Lung microvascular endothelial cell (primary cell): ENCODE measurements at regions not wholly inside any gene's neighbourhood (a gene's known extent, or its start where the extent isn't known, plus 50 kb on each side); places are given as distances from the start of the nearest gene placed in this dataset.
A peak's percentile ranks its signal among the peaks of the same experiment; 100 is the strongest.
"Not testable (repeated sequence)": the region's sequence is repeated elsewhere in the genome, so short reads cannot be mapped to it uniquely, and the experiment has no call there.

ENCODE experiments used
- DNase-seq, 2 donors: peaks; one replicate each; pipeline versions ENCODE4 v3.0.0 to v3.0.0-alpha.2; 2010; ENCODE audit warnings: low read depth in 2 of 2

DNA sequence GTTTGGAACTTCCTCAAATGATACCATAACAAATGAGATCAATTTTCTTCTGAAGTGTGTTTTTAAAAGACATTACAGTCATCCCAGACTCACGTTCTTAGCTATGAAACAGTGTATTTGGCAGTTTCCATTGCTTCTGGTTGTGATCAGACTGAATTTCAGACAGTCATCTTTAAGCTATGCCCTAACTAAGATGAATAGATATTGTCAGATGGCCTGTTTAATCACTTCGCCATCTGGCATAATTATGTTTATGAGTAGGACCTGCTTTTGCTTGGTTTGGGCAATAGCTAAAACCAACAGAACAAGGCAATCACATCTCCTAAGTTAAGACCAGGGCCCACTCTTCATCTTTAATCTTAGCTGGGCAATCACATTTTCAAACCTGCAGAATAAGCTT, 313.1 kb downstream of the SV2B start:
- no peak for DNase-seq

DNA sequence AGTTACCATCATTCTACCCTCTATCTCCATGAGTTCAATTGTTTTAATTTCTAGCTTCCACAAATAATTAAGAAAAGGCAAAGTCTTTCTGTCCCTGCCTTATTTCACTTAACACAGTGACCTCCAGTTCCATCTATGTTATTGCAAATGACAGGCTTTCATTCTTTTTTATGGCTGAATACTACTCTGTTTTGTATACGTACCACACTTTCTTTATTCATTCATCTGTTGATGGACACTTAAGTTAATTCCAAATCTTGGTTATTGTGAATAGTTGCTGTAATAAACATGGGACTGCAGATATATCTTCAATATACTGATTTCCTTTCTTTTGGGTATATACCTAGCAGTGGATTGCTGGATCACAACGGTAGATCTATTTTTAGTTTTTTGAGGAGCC, 314.1 kb downstream of the SV2B start:
- no peak for DNase-seq

DNA sequence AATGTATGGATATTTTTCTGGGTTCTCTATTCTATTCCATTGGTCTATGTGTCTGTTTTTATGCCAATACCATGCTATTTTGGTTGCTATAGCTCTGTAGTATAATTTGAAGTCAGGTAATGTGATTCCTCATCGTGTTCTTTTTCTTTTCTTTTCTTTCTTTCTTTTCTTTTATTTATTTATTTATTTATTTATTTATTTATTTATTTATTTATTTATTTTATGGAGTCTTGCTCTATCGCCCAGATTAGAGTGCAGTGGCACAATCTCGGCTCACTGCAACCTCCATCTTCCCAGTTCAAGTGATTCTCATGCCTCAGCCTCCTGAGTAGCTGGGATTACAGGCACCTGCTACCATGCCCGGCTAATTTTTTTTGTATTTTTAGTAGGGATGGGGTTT, 315.2 kb downstream of the SV2B start:
- DNase-seq: not testable (repeated sequence)

DNA sequence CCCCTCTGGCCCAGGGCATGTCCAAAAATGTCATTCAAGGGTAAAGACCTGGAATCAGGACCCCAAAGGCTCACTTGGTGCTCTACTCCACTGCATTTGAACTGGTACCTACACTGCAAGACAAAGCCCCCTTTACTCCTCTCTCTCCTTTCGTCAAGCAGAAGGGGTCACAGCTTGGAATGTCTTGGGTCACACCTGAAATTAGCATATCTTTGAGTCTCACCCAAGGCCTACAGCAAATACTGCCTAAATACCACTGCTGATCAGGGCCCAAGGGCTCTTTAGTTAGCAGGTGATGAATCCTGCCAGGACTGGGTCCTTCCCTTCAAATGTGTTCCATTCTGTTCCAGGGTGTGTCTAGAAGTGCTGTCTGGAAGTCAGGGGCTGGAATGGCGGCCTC, 320.6 kb downstream of the SV2B start:
- no peak for DNase-seq

DNA sequence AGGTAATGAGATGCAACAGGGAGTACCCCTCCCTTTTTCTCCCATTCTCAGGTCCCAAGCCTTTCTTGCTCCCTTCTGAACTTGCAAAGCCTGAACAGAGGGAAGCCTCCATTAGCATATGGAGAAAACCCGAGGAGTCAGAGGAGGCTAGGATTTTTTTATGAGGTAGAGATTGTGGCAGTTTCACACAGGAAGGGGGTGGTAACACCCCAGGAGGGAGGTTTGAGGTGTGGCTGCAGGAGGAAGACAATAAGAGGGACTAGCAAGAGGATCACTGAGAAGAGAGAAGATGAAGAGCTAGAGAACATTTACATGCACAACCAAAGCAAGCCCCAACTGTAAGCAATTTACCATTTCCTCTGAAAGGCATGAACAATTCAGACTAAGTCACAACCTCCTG, 322.7 kb downstream of the SV2B start:
- DNase-seq: no peak

DNA sequence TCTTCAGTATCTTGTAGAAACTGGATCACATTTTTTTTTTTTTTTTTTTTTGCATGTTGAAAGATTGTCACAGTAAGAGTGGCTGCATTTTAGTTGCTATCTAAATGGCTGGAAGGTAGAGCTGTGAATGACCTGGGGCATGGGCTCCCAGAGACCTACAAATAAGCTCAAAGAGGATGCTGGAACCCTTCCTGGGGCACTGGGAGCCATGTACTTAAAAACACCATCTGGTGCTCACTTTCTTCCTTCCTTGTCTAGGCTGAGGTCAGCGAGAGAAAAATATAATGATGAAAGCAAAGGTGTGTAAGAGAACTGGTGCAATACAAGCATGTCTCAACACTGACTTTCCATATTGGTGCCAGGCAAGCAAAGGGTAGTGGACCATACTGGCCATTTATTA, 323.9 kb downstream of the SV2B start:
- DNase-seq: no peak

DNA sequence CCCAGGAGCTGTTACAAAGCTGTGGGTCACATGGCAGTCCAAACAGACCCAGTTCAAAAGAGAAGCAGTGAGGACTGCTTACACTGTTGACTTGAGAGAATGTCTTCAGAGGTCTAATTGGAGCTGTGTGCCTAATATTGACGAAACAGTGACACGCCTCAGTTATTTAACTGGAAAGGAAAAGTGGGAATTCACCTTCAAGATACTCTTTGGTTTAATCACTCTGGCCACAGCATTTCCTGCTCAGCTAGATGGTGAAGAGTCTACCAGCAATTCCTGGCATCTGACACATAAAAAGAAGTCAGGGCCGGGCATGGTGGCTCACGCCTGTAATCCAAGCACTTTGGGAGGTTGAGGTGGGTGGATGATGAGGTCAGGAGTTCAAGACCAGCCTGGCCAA, 326.4 kb downstream of the SV2B start:
- no peak for DNase-seq

DNA sequence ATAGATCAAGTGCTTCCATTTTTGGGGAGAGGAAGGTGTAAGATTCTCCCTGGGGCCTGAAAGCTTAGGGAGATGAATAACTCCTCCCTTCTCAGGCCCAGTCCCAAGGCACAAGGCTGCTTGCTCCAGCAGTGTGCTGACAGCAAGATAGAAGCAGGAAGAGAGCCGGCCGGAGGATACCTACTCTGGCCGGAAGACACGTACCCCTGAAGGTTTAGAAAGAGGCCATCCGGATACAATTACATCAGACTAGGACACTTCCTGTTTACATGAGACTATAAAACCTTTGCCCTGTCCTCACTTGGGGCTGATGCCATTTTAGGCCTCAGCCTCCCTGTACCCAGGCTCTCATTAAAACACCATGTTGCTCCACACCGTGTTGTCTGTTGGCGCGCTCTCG, 329.9 kb downstream of the SV2B start:
- DNase-seq: peak in 1 of 2 donors; percentile 1

DNA sequence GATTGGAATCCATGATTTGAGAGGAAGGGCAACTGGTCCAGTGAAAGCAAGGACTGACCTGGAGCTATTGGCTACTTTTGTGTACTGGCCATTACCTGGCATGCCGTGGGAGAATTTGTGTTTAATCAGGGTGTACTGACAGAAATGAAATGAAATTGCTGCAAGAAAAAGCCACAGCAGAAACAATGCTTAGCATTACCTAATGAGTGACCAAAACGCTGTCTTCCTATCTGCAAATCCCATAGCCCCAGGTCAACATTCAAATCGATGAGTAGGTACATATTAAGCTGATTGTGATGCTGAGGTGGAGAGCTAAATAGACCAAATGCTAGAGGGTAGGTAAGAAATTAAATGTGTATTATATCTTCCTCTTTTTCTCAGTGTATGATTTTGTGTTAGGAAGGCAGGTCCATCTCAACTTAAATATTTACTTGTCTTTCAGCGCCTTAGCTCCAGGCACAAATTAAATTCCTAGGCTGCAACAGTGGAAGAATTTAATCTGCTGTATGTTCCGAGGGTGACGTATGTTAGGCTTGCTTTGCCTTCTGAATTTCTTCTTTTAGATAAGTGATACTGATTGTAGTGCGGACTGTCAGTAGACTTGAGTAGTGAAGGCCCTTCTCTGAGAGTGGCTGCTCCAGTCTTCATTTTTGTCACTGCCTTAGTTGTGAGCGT, 331.1 kb downstream of the SV2B start:
- DNase-seq: no peak

DNA sequence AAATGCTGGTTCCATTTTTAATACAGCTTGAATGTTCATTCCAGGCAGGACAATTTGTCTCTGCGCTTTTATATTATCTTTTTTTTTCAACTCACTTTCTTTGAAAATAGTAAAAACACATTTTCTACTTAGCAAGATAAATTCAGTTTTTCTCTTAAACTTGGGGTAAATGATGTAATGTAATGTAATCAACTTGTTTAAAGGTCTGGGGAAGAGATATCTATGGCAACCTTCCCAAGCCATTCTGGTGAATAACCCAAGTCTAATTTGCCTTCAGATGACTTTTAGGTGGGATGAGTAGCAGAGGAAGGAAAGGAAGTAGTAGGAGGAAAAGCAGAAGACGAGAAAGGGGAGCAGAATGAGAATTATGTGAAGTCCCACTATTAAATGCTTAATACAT, 335.1 kb downstream of the SV2B start:
- DNase-seq: no peak

DNA sequence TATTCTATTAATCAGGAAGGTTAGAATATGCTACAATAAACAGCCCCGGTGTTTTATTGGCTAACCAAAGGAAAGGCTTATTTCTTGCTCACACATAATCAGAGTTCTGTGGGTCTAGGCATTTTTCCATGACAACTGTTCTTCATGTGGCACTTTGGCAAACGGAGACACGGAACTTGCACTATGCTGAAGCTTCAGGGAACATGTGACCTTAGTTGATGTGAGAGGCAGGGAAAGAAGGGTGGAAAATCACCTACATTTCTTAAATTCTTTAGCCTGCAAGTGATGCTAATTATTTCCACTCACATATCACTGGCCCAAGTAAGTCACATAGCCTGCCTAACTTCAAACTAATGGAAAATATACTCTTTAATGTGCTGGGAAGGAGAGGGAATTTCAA, 344.6 kb downstream of the SV2B start:
- DNase-seq: no peak

DNA sequence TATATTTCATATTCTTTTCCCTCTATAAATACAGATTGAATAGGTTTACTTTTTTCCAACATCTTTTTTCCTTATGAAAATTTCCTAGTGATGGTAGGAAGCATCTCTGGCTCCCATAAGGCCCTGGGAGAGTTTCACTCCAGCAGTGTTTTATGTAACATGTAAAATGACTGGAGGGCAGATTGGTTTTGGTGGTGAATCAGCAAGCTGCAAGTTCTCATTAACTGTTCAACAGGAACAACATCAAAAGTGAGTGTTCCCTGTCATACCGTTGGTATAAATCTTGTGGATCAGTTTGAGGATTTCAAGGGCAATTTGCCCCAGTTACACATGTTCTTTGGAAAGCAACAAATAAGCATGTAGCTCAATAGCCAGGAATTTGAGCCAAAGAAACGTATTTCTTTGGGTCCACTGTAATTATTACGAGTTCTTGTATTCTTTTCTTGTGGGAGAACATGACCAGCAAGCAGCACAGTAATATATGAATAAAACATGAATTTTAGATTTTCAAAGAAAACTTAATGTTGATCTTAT, 345.7 kb downstream of the SV2B start:
- no peak for DNase-seq

DNA sequence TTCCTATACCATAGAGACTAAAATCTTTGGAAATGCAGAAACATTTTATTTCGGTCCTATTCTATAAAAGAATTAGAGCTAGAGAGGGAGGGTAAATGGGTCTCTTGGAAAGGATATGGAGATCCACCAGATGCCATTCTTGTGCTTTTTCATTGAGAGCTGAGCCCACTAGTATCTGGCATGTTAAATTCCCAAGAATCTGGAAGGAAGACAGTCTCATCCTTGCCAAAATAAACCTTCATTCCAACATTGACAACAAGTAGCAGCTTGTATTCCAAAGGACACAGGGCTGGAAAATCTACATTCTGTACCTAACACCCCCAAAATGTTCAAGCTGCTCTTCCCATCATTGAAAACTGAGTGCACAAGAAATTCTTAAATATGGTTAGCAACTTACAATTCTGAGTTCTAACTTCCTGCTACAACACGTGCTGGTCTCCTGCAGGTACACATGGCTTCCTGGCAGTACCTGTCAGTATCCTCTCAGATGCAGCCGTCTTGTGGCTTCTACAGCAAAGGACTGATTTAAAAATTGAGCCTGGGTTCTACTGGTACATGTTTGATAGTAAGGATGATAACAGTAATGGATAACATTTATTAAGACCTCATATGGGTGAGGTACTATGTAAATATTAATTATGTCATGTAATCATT, 348.1 kb downstream of the SV2B start:
- DNase-seq: no peak

DNA sequence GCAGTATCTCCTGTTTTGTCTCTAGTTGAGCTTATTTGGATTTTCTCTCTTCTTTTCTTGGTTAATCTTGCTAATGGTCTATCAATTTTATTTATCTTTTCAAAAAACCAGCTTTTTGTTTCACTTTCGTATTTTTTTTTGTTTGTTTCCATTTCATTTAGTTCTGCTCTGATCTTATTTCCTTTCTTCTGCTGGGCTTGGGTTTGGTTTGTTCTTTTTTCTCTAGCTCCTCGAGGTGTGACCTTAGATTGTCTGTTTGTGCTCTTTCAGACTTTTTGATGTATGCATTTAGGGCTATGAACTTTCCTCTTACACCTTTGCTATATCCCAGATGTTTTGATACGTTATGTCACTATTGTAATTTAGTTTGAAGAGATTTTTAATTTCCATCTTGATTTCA, 353.3 kb downstream of the SV2B start:
- DNase-seq: not testable (repeated sequence)

DNA sequence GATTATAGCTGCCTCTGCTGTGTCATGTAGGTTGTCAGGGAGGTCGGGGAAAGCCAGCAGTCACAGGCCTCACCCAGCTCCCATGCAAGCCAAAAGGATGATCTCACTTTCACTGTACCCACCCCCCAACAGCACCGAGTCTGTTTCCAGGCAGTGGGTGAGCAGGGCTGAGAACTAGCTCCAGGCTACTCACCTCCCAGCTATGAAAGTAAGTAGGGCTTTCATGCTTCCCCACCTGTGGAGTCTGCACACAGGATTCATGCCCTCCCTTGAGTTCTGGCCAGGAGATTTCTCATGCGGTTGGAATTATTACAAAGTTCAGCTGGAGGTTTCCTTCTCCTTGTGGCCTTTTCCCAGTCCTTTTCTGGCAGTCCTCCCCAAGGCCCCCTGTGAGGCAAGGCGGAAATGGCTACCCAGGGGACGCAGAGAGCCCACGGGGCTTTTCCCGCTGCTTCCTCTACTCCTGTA, 356.2 kb downstream of the SV2B start:
- no peak for DNase-seq

DNA sequence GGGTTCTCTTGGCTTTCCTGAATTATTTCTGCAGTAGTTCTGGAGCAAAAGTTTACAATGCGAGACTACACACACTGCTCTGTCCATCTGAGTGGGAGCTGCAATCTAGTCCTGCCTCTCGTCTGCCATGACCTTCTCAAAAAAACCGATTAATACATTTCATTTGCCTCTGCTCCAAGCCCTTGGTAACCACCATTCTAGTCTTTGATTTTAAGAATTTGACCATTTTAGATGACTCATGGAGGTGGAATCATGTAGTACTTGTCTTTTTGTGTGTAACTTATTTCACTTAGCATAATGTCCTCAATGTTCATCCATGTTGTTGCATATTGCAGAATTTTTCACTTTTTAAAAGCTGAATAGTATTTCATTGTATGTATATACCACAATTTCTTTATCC, 356.9 kb downstream of the SV2B start:
- DNase-seq: no peak

DNA sequence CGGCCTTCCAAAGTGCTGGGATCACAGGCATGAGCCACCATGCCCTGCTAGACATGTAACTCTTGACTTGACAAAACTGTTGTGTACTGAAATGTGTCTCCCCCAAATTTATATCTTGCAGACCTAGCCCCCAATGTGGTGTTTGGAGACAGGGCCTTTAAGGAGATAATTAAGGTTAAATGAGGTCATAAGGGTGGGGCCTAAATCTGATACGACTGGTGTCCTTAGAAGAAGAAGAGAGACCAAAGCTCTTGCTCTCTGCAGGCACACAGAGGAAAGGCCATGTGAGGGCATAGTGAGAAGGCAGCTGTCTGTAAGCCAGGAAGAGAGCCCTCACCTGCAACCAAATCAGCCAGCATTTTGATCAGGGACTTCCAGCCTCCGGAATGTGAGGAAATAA, 361.3 kb downstream of the SV2B start:
- no peak for DNase-seq

DNA sequence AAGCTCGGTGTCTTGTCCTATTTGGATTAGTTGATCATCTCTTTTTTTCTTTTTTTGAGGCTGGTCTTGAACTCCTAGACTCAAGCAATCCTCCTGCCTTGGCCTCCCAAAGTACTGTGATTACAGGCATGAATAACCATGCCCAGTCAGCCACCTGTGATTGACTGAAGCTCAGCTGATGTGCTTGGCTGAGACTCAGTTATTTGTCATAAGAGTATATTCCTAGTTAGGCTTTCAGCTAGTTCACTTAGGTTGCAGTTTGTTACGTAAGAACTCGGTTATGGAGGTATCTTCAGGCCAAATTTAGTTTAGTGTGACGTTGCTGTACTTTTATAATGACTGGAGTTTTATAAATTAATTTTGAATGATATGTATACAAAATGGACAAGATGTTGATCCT, 365.0 kb downstream of the SV2B start:
- no peak for DNase-seq

DNA sequence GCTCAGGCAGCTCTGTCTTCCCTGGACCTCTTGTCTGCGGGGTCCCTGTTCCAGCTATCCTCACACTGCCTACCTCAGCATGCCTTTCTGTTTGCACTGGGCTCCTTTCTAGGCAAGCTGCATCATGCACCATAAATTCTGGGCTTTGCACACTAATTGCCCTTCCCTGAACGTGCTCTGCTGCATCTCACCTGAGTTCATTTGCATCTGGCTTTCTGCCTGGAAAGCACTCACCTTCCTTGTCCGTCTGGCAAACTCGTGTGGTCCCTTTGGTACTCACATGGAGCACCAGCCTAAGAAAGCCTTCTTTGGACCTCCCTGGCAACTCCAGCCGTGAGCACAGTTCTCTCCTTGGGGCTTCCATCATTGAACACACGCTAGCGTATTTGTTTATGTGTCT, 365.6 kb downstream of the SV2B start:
- no peak for DNase-seq

DNA sequence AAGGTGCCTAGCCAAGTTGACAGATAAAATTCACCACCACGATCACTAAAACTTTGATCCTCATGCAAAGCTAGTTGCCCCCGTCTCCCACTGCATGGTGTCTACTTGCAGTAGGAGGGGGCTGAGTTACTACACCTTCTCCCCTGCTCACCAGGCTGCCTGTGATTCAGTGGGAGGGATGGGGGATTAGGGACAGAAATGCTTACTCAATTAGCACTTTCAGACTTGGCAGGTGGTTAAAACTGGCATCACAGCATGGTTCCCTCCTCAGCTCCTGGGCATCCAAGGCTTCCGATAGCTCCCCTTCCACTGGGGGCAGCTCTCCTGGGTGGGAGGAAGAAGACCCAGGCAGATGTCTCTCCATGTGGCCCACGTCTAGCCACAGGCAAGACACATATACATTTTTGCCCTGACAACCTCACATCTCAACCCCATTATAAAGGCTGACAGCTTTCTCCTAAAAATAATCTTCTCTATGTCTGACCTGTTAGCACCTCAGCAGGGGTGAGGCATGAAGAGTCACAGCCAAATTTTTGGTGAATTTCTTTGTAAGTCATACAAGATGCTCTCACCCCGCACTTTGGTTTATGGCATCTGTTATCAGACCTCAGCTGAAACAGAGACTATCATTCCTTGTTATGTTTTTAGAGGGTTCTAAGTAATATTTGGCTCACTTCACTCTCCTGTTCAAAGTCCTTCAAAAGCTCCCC, 369.0 kb downstream of the SV2B start:
- DNase-seq: no peak

DNA sequence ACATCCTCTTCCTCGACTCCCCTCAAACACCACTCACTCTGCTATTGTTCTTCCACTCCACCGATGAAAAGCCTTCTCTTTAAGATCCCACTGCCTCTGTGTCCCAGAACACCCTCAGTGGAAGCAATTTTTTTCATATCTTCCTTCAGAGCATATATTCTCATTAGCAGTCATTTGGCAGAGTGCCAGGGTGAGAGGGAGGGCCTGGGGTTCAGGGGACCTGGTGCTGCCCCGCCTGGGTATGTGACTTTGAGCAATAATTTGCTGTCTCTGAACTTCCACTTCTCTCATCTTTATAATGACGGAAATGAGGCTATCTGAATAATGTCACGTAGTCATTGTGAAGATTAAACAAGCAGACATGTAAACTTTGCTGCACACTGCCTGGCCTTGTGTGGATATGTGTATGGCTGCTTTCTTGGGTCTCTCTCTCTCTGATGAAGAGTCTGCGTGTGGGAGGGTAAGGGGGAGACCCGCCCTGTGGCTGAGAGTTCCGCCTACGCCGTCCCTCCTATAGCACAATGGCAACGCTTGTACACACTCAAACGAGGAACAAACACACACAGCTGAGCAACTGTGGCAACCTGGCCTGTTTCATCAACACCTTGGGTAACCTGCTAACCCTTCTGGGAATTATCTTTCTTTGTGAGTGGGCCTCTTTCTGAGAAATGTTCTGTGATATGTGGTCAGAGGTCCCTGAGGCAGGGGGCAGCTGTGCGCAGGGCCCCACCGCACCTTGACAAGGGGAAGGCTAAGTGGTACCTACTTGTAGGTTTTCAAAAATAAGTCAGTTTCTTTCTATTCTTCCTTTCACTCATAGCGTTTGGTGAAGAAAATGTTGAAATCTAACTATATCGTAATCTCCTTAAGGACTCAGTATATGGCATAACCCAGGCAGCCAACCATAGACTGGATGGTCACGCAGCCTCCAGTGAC, 369.8 kb downstream of the SV2B start:
- no peak for DNase-seq

DNA sequence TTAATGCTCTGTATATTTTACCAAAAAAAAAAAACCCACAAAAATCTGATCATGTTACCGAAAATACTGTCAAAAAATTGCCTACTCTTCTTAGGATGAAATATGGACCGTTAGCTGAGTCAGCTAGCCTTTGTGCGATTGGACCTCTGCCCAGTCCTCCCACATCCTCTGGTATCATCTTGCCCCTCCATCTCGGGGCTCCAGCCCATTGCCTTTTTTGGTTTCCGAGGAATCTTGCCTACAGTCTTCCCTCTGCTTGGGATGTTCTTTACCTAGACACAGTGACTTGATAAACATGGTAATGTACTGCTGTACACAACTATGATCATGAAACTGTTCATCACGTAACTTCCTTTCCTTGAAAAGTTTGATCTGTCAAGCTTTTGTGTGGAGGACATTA, 371.4 kb downstream of the SV2B start:
- DNase-seq: no peak
